ENCODE measurements at regions not wholly inside any gene's neighbourhood (a gene's known extent, or its start where the extent isn't known, plus 50 kb on each side); places are given as distances from the start of the nearest gene placed in this dataset.

GRCh38 chr1:187306710-187307415 lies 478.1 kb downstream of the PLA2G4A start:
- intact Hi-C loops (cut with micrococcal nuclease), result no loop called here

- intact Hi-C loops (cut with micrococcal nuclease), result no loop called here
Measured at GRCh38 chr1:187310038-187310631, 481.4 kb downstream of the PLA2G4A start.

- intact Hi-C loops (cut with micrococcal nuclease), result no loop called here
Measured at GRCh38 chr1:187313115-187313514, 484.4 kb downstream of the PLA2G4A start.

- intact Hi-C loops (cut with micrococcal nuclease), result no loop called here
Measured at GRCh38 chr1:187326557-187326956, 497.8 kb downstream of the PLA2G4A start.

GRCh38 chr1:187336441-187337168 lies 507.9 kb downstream of the PLA2G4A start:
- intact Hi-C loops (cut with micrococcal nuclease), result no loop called here

- intact Hi-C loops (cut with micrococcal nuclease), result no loop called here
Measured at GRCh38 chr1:187338762-187339412, 510.1 kb downstream of the PLA2G4A start.

GRCh38 chr1:187342495-187342894 lies 513.7 kb downstream of the PLA2G4A start:
- intact Hi-C loops (cut with micrococcal nuclease), result no loop called here

GRCh38 chr1:187374082-187374481 lies 545.3 kb downstream of the PLA2G4A start:
- intact Hi-C loops (cut with micrococcal nuclease), result no loop called here

GRCh38 chr1:187374742-187375141 lies 546.0 kb downstream of the PLA2G4A start:
- intact Hi-C loops (cut with micrococcal nuclease), result no loop called here

- intact Hi-C loops (cut with micrococcal nuclease), result no loop called here
Measured at GRCh38 chr1:187383366-187383765, 554.6 kb downstream of the PLA2G4A start.

- intact Hi-C loops (cut with micrococcal nuclease), result no loop called here
Measured at GRCh38 chr1:187384504-187384903, 555.8 kb downstream of the PLA2G4A start.

- intact Hi-C loops (cut with micrococcal nuclease), result no loop called here
Measured at GRCh38 chr1:187390215-187390818, 561.6 kb downstream of the PLA2G4A start.

GRCh38 chr1:187396226-187396625 lies 567.5 kb downstream of the PLA2G4A start:
- intact Hi-C loops (cut with micrococcal nuclease), result no loop called here

GRCh38 chr1:187396929-187397796 lies 568.4 kb downstream of the PLA2G4A start:
- intact Hi-C loops (cut with micrococcal nuclease), result no loop called here

GRCh38 chr1:187408212-187409004 lies 579.7 kb downstream of the PLA2G4A start:
- intact Hi-C loops (cut with micrococcal nuclease), result no loop called here

GRCh38 chr1:187409341-187409740 lies 580.6 kb downstream of the PLA2G4A start:
- intact Hi-C loops (cut with micrococcal nuclease), result no loop called here

- intact Hi-C loops (cut with micrococcal nuclease), result no loop called here
Measured at GRCh38 chr1:187411118-187411517, 582.4 kb downstream of the PLA2G4A start.

- intact Hi-C loops (cut with micrococcal nuclease), result no loop called here
Measured at GRCh38 chr1:187413405-187414169, 584.8 kb downstream of the PLA2G4A start.

- intact Hi-C loops (cut with micrococcal nuclease), result no loop called here
Measured at GRCh38 chr1:187415065-187415464, 586.3 kb downstream of the PLA2G4A start.
